ENCODE measurements at regions not wholly inside any gene's neighbourhood (a gene's known extent, or its start where the extent isn't known, plus 50 kb on each side); places are given as distances from the start of the nearest gene placed in this dataset.

DNA sequence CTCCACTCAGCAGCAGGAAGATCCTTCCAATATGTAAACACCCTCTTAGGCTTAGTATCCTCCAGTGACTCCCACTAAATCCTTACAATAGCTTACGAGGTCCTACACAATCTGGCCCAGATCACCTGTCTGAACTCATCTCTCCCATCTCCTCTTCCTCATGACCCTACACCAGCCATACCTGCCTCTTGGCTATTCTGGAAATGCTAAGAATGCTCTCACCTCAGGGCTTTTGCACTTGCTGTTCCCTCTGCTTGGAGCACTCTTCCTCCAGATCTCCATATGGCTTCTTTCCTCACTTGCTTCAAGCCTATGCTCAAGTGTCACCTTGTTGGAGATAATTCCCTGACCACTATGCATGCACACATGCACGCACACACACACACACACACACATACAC is 50.8 kb upstream of the FRMD4A start:
- FAIRE-seq (no peak), DNase-seq (ENCODE audit: low read depth in 1 of 2, low spot score in 2 of 2) (no peak)
- no peak overlapping the region for H2AFZ ChIP-seq (ENCODE audit: low read length)
- H3K9ac ChIP-seq (replicated peaks in 1 of 4; ENCODE audit: extremely low read depth in 1 of 4, low read depth in 3 of 4, low read length in 3 of 4) = no peak overlapping the region
- no peak overlapping the region for H2AK5ac ChIP-seq (ENCODE audit: low read depth, low read length)
- H4K5ac ChIP-seq (ENCODE audit: insufficient read length, low read depth, low read length) = no peak overlapping the region
- no peak overlapping the region for H3K4ac ChIP-seq (replicated peaks; ENCODE audit: insufficient read length, low read depth, low read length)
- H3K4me2 ChIP-seq (ENCODE audit: insufficient read depth in 1 of 2, low read depth in 2 of 2, low read length in 2 of 2) = no peak overlapping the region
- H2BK20ac ChIP-seq (ENCODE audit: low read length) = no peak overlapping the region
- no peak overlapping the region for H3K27ac ChIP-seq (ENCODE audit: low read depth, low read length)
- H2BK5ac ChIP-seq (ENCODE audit: low read depth, low read length) = no peak overlapping the region
- 0 out of 2 replicates have a peak overlapping the region, but pooled peaks have one; percentile 55 for H2BK15ac ChIP-seq (ENCODE audit: low read length)
- no peaks in the 10 kb centered on the region for H3K79me1 ChIP-seq (ENCODE audit: low read depth, low read length)
- no peaks in the 10 kb centered on the region for H3K27me3 ChIP-seq (replicated peaks in 1 of 4; ENCODE audit: control insufficient read depth in 3 of 4, extremely low read depth in 1 of 4, insufficient read depth in 3 of 4, low read length in 3 of 4)
- H2BK120ac ChIP-seq (replicated peaks; ENCODE audit: low read depth, low read length) = no peak overlapping the region
- H3K14ac ChIP-seq (ENCODE audit: insufficient read length) = no peak overlapping the region
- ChIA-PET CTCF (ENCODE audit: partially characterized antibody) (interaction anchor here (0.8 to 3.1 kb wide), 2 partner anchors 15 to 34 kb away, joined by 3 to 14 read pairs; no protein-coding TSS in a partner anchor), POLR2A (ENCODE audit: partially characterized antibody) (interaction anchor here (0.6 kb wide), 1 partner anchor 43 kb away, joined by 3 read pairs; no protein-coding TSS in a partner anchor)
- peaks cover 0 to 6% (median 0%) of the 10 kb centered on the region in 4 experiments; a peak in 2 of 7 replicates for H3K4me1 ChIP-seq (replicated peaks in 1 of 4; ENCODE audit: control insufficient read depth in 3 of 4, insufficient read depth in 4 of 4, low read length in 3 of 4)
- H3K4me3 ChIP-seq (ENCODE audit: extremely low read depth in 1 of 4, insufficient read depth in 2 of 4, low read depth in 3 of 4, low read length in 4 of 4) = no peak overlapping the region
- no peak overlapping the region for H3K18ac ChIP-seq (ENCODE audit: extremely low read depth, low read length)
- no peaks in the 10 kb centered on the region for H4K20me1 ChIP-seq (replicated peaks in 1 of 2; ENCODE audit: control insufficient read depth in 1 of 2, insufficient read depth in 2 of 2, low read length in 2 of 2)
- H3K56ac ChIP-seq (replicated peaks; ENCODE audit: insufficient read length, low read depth, low read length) = no peak overlapping the region
- no peak overlapping the region for H3K23ac ChIP-seq (ENCODE audit: insufficient read length)
- TF ChIP-seq JUND (IDR thresholded peaks at IDR 0.05; ENCODE audit: low read length) (no peak), TCF12 (IDR thresholded peaks at IDR 0.05; ENCODE audit: low read depth, low read length) (no peak), RFX5 (IDR thresholded peaks at IDR 0.05; ENCODE audit: borderline replicate concordance, low read depth, low read length) (no peak), JUN (IDR thresholded peaks at IDR 0.05; ENCODE audit: low read depth, low read length) (no peak), ZNF274 (IDR thresholded peaks at IDR 0.05; ENCODE audit: borderline replicate concordance, extremely low read depth, low read length) (no peak), NANOG (IDR thresholded peaks at IDR 0.05; ENCODE audit: insufficient read depth, low read depth, low read length, poor library complexity, severe bottlenecking) (no peak), RBBP5 (IDR thresholded peaks at IDR 0.05; ENCODE audit: borderline replicate concordance, low read depth, low read length) (no peak), CHD2 (IDR thresholded peaks at IDR 0.05; ENCODE audit: low read length) (no peak), BCL11A (IDR thresholded peaks at IDR 0.05; ENCODE audit: low read depth in 2 of 2, low read length in 2 of 2) (no peak), GABPA (IDR thresholded peaks at IDR 0.05; ENCODE audit: borderline replicate concordance, insufficient read depth, low read length) (no peak)
- TF ChIP-seq, protein P1, sequence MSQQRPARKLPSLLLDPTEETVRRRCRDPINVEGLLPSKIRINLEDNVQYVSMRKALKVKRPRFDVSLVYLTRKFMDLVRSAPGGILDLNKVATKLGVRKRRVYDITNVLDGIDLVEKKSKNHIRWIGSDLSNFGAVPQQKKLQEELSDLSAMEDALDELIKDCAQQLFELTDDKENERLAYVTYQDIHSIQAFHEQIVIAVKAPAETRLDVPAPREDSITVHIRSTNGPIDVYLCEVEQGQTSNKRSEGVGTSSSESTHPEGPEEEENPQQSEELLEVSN (IDR thresholded peaks at IDR 0.05) = no peak
- H3K36me3 ChIP-seq (ENCODE audit: control insufficient read depth in 2 of 4, insufficient read depth in 4 of 4, low read length in 3 of 4) = no peaks in the 10 kb centered on the region
- no peak overlapping the region for H4K91ac ChIP-seq (replicated peaks; ENCODE audit: insufficient read length, low read length)
- no peak overlapping the region for H2BK12ac ChIP-seq (ENCODE audit: low read depth, low read length)
- H3K23me2 ChIP-seq (ENCODE audit: low read depth, low read length) = no peaks in the 10 kb centered on the region; the same call in 1 of the 2 replicates
- H3K79me2 ChIP-seq (ENCODE audit: control insufficient read depth in 1 of 2, insufficient read depth in 2 of 2, low read length in 2 of 2) = no peaks in the 10 kb centered on the region
- H3K9me3 ChIP-seq (ENCODE audit: insufficient read depth in 2 of 2, low read depth in 1 of 2, low read length in 1 of 2) = no peaks in the 10 kb centered on the region
- no peak overlapping the region for H4K8ac ChIP-seq (ENCODE audit: extremely low read depth, insufficient read depth, low read length)
- 87% methylated on average over 2 of the region's 2 CpGs; no CpG with 5 or more reads in 1 of the 2 experiments for WGBS, 2 experiments (ENCODE audit: extremely low coverage in 1 of 2, insufficient coverage in 1 of 2, insufficient read length in 1 of 2, insufficient replicate concordance in 2 of 2, low coverage in 1 of 2, low lambda C conversion rate in 2 of 2, missing lambda C conversion rate in 1 of 2)

All from H1 (cell line).